ENCODE measurements at regions not wholly inside any gene's neighbourhood (a gene's known extent, or its start where the extent isn't known, plus 50 kb on each side); places are given as distances from the start of the nearest gene placed in this dataset.

DNA sequence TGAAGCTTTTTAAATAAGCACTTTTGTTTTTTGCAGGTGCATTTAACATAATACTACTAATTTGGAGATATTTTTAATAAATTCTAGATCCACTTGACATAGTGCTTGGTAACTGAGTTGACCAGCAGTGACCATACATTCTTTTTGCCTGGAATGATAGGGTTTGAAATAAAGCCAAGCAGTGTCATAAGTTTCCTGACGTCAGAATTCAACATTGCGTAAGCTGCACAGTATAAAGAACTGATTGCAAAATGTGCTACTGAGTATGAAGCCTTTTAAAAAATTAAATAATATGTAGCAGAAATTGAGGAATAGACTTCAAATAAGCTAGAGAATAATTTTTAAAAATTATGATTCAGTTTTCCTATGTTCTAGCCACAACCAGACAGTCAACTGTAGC, 454.6 kb upstream of the ARPP21 start:
- no peaks in the 10 kb centered on the region for H3K4me1 ChIP-seq (ENCODE audit: control insufficient read depth, extremely low read depth, insufficient read depth, low read length)
- H3K27me3 ChIP-seq (ENCODE audit: control insufficient read depth, extremely low read depth, insufficient read depth, low read length), result no peaks in the 10 kb centered on the region
- TF ChIP-seq EZH2 (IDR thresholded peaks at IDR 0.05; ENCODE audit: low read length), result no peak
- TF ChIP-seq, protein P1, sequence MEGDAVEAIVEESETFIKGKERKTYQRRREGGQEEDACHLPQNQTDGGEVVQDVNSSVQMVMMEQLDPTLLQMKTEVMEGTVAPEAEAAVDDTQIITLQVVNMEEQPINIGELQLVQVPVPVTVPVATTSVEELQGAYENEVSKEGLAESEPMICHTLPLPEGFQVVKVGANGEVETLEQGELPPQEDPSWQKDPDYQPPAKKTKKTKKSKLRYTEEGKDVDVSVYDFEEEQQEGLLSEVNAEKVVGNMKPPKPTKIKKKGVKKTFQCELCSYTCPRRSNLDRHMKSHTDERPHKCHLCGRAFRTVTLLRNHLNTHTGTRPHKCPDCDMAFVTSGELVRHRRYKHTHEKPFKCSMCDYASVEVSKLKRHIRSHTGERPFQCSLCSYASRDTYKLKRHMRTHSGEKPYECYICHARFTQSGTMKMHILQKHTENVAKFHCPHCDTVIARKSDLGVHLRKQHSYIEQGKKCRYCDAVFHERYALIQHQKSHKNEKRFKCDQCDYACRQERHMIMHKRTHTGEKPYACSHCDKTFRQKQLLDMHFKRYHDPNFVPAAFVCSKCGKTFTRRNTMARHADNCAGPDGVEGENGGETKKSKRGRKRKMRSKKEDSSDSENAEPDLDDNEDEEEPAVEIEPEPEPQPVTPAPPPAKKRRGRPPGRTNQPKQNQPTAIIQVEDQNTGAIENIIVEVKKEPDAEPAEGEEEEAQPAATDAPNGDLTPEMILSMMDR (optimal IDR thresholded peaks at IDR 0.05 in 1 of 3, IDR thresholded peaks at IDR 0.05 in 1 of 3, conservative IDR thresholded peaks at IDR 0.05 in 1 of 3; ENCODE audit: extremely low read depth in 1 of 3, insufficient read depth in 2 of 3, low read length in 3 of 3), result no peak
- H3K4me2 ChIP-seq (ENCODE audit: control insufficient read depth, extremely low read depth, insufficient read depth, low read depth, low read length), result no peak overlapping the region
- no peaks in the 10 kb centered on the region for H3K36me3 ChIP-seq (ENCODE audit: control insufficient read depth in 2 of 2, extremely low read depth in 1 of 2, insufficient read depth in 2 of 2, low read length in 2 of 2)
- DNase-seq (ENCODE audit: low read depth, low spot score), result no peak
- H3K9ac ChIP-seq (ENCODE audit: control insufficient read depth, extremely low read depth, insufficient read depth, low read length), result no peak overlapping the region
- H3K9me3 ChIP-seq (ENCODE audit: control insufficient read depth, low read depth, low read length), result no peaks in the 10 kb centered on the region
- no peaks in the 10 kb centered on the region for H3K79me2 ChIP-seq (ENCODE audit: control insufficient read depth, insufficient read depth, low read length)
- H2AFZ ChIP-seq (ENCODE audit: control insufficient read depth, low read length), result no peak overlapping the region
- no peaks in the 10 kb centered on the region for H3K9me1 ChIP-seq (ENCODE audit: control insufficient read depth, extremely low read depth, insufficient read depth, low read length)
- H4K20me1 ChIP-seq (ENCODE audit: control insufficient read depth, extremely low read depth, insufficient read depth, low read length), result no peaks in the 10 kb centered on the region
- FAIRE-seq, result no peak
- H3K27ac ChIP-seq (ENCODE audit: control insufficient read depth, insufficient read depth, low read length), result no peak overlapping the region
- H3K4me3 ChIP-seq (ENCODE audit: control insufficient read depth in 2 of 3, extremely low read depth in 1 of 3, insufficient read depth in 2 of 3, low read depth in 1 of 3, low read length in 3 of 3), result no peak overlapping the region
- dilution Hi-C loops (cut with MboI; ENCODE audit: extremely low pct_ligation_motif_present, low sequenced_read_pairs), result no loop called here

DNA sequence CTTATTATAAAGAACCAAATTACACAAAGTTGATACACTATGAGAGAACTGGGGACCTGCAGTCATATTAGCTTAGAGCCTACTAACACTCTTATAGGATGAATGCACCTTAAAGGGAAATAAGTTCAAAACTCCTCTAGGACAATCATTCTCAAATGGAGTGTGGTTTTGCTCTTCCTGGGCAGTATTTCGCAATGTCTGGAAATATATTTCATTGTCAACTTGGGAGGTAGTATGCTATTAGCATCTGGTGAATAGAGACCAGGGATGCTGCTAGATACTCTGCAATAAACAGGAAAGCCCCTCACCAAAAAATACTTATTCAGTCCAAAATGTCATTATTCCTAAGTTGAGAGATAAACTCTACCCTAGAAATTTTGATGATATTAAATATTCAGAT, 451.4 kb upstream of the ARPP21 start:
- H3K4me2 ChIP-seq (ENCODE audit: control insufficient read depth, extremely low read depth, insufficient read depth, low read depth, low read length), result no peak overlapping the region
- no peaks in the 10 kb centered on the region for H3K79me2 ChIP-seq (ENCODE audit: control insufficient read depth, insufficient read depth, low read length)
- no peaks in the 10 kb centered on the region for H3K9me3 ChIP-seq (ENCODE audit: control insufficient read depth, low read depth, low read length)
- TF ChIP-seq, protein P1 (optimal IDR thresholded peaks at IDR 0.05 in 1 of 3, IDR thresholded peaks at IDR 0.05 in 1 of 3, conservative IDR thresholded peaks at IDR 0.05 in 1 of 3; ENCODE audit: extremely low read depth in 1 of 3, insufficient read depth in 2 of 3, low read length in 3 of 3), result no peak
- TF ChIP-seq EZH2 (IDR thresholded peaks at IDR 0.05; ENCODE audit: low read length), result no peak
- H4K20me1 ChIP-seq (ENCODE audit: control insufficient read depth, extremely low read depth, insufficient read depth, low read length), result no peaks in the 10 kb centered on the region
- dilution Hi-C loops (cut with MboI; ENCODE audit: extremely low pct_ligation_motif_present, low sequenced_read_pairs), result no loop called here
- no peaks in the 10 kb centered on the region for H3K9me1 ChIP-seq (ENCODE audit: control insufficient read depth, extremely low read depth, insufficient read depth, low read length)
- H3K36me3 ChIP-seq (ENCODE audit: control insufficient read depth in 2 of 2, extremely low read depth in 1 of 2, insufficient read depth in 2 of 2, low read length in 2 of 2), result no peaks in the 10 kb centered on the region
- H3K27ac ChIP-seq (ENCODE audit: control insufficient read depth, insufficient read depth, low read length), result no peak overlapping the region
- H3K4me3 ChIP-seq (ENCODE audit: control insufficient read depth in 2 of 3, extremely low read depth in 1 of 3, insufficient read depth in 2 of 3, low read depth in 1 of 3, low read length in 3 of 3), result no peak overlapping the region
- H3K27me3 ChIP-seq (ENCODE audit: control insufficient read depth, extremely low read depth, insufficient read depth, low read length), result no peaks in the 10 kb centered on the region
- H2AFZ ChIP-seq (ENCODE audit: control insufficient read depth, low read length), result no peak overlapping the region
- DNase-seq (ENCODE audit: low read depth, low spot score), result no peak
- no peak overlapping the region for H3K9ac ChIP-seq (ENCODE audit: control insufficient read depth, extremely low read depth, insufficient read depth, low read length)
- no peak for FAIRE-seq
- H3K4me1 ChIP-seq (ENCODE audit: control insufficient read depth, extremely low read depth, insufficient read depth, low read length), result no peaks in the 10 kb centered on the region

Measured in keratinocyte (primary cell).